A549 (cell line): ENCODE measurements at regions not wholly inside any gene's neighbourhood (a gene's known extent, or its start where the extent isn't known, plus 50 kb on each side); places are given as distances from the start of the nearest gene placed in this dataset.

ENCODE experiments used
- ATAC-seq, 2 experiments: fragments of 200-7000 bp in 1 of 2; fragments of >200 bp in 1 of 2; cut with Nextera tagmentation in 1 of 2; cut with Tn5 transposase in 1 of 2; 3 replicates each; pipeline versions ENCODE4 v1.8.0 to v1.9.1; 2018 to 2020; ENCODE audit warnings: mild to moderate bottlenecking in 1 of 2, moderate library complexity in 1 of 2
- CTCF ChIA-PET: fragments of 300-600 bp; sonication (Branson Sonifier 250); formaldehyde crosslinking; extraction: SDS; loops from one replicate; lab custom pipeline; 2021; ENCODE audit warnings: antibody characterized with exemption, inconsistent platforms; lab: Yijun Ruan, JAX
- POLR2A ChIA-PET: fragments of 350-600 bp; formaldehyde crosslinking; extraction: SDS; loops from one replicate; lab custom pipeline; 2021; ENCODE audit warnings: antibody characterized with exemption, inconsistent platforms; lab: Yijun Ruan, JAX
- DNase-seq, 2 experiments: peaks; one replicate each; pipeline versions ENCODE4 v3.0.0 to v3.0.0-alpha.2; 2011 to 2016; ENCODE audit warnings: low read depth in 1 of 2, low spot score in 1 of 2
- FAIRE-seq: peaks from 2 replicates; lab custom pipeline; 2011; peaks lifted over from hg19 to GRCh38; lab: Jason Lieb, UNC
- H3K27ac ChIP-seq, 2 experiments: fragments of >200 bp; sonication (Bioruptor Twin); formaldehyde crosslinking; 3 replicates each; pipeline ENCODE4 v1.5.1; 2016 to 2017
- H3K4me1 ChIP-seq: fragments of >200 bp; sonication (Bioruptor Twin); formaldehyde crosslinking; 3 replicates; pipeline ENCODE4 v1.6.1; 2016
- H3K4me2 ChIP-seq: fragments of >200 bp; sonication (Bioruptor Twin); formaldehyde crosslinking; 3 replicates; pipeline ENCODE4 v1.6.1; 2016
- H3K4me3 ChIP-seq: fragments of >200 bp; sonication (Bioruptor Twin); formaldehyde crosslinking; 3 replicates; pipeline ENCODE4 v1.5.1; 2016
- H3K9me3 ChIP-seq: fragments of >200 bp; sonication (Bioruptor Twin); formaldehyde crosslinking; 3 replicates; pipeline ENCODE4 v1.6.1; 2016
- BHLHE40 ChIP-seq: IDR thresholded peaks from 2 replicates; pipeline ENCODE4 v1.6.1; 2012; ENCODE audit warnings: low read depth, low read length, inconsistent platforms
- CHD2 ChIP-seq: fragments of 150-350 bp; IDR thresholded peaks from 2 replicates; pipeline ENCODE4 v1.6.1; 2014; ENCODE audit warnings: low read length; ENCODE audit not compliant: partially characterized antibody
- EHF ChIP-seq: fragments of 250-450 bp; sonication (Bioruptor Pico); IDR thresholded peaks from 2 replicates; pipeline ENCODE4 v1.5.0; 2020; ENCODE audit warnings: mild to moderate bottlenecking
- ESRRA ChIP-seq: fragments of 150-350 bp; IDR thresholded peaks from 2 replicates; pipeline ENCODE4 v1.6.1; 2014; ENCODE audit warnings: mild to moderate bottlenecking, low read length, borderline replicate concordance
- FOSL2 ChIP-seq, 2 experiments: fragments of 450-650 bp in 1 of 2; fragments of >200 bp in 1 of 2; sonication (Bioruptor Twin) in 1 of 2; formaldehyde crosslinking; IDR thresholded peaks; 2 replicates each; pipeline versions ENCODE4 v1.5.0 to v1.6.1; 2016 to 2020; ENCODE audit warnings: mild to moderate bottlenecking in 1 of 2, moderate library complexity in 1 of 2
- FOXS1 ChIP-seq: fragments of 250-450 bp; sonication (Bioruptor Pico); IDR thresholded peaks from 2 replicates; pipeline ENCODE4 v1.5.0; 2020; ENCODE audit warnings: mild to moderate bottlenecking, moderate library complexity
- HOXB13 ChIP-seq: fragments of 250-450 bp; sonication (Bioruptor Pico); IDR thresholded peaks from 2 replicates; pipeline ENCODE4 v1.5.0; 2020; ENCODE audit warnings: low read depth, mild to moderate bottlenecking, moderate library complexity
- HOXB5 ChIP-seq: fragments of 250-450 bp; sonication (Bioruptor Pico); IDR thresholded peaks from 2 replicates; pipeline ENCODE4 v1.5.0; 2020; ENCODE audit warnings: mild to moderate bottlenecking, moderate library complexity
- JUNB ChIP-seq: fragments of >200 bp; sonication (Bioruptor Twin); formaldehyde crosslinking; IDR thresholded peaks from 2 replicates; pipeline ENCODE4 v1.6.1; 2016
- MAFK ChIP-seq: fragments of 450-650 bp; IDR thresholded peaks from 2 replicates; pipeline ENCODE4 v1.6.1; 2014; ENCODE audit not compliant: partially characterized antibody
- MAZ ChIP-seq: fragments of 150-350 bp; IDR thresholded peaks from 2 replicates; pipeline ENCODE4 v1.6.1; 2014; ENCODE audit warnings: antibody characterized with exemption, low read depth, low read length, borderline replicate concordance
- MYC ChIP-seq: IDR thresholded peaks from 2 replicates; pipeline ENCODE4 v1.6.1; 2012; ENCODE audit warnings: mild to moderate bottlenecking, inconsistent platforms, low read length, improper control_type of control experiment, borderline replicate concordance
- NFE2L2 ChIP-seq: fragments of 150-350 bp; conservative IDR thresholded peaks from 2 replicates; pipeline ENCODE4 v1.6.1; 2014; ENCODE audit warnings: low read length
- RAD21 ChIP-seq, 2 experiments: fragments of >200 bp in 1 of 2; sonication (Bioruptor Twin) in 1 of 2; formaldehyde crosslinking in 1 of 2; IDR thresholded peaks in 1 of 2; conservative IDR thresholded peaks in 1 of 2; 2 replicates in 1 of 2; 3 replicates in 1 of 2; pipeline ENCODE4 v1.6.1; 2012 to 2018; ENCODE audit warnings: inconsistent platforms in 1 of 2
- TFCP2L1 ChIP-seq: fragments of 250-450 bp; sonication (Bioruptor Pico); IDR thresholded peaks from 2 replicates; pipeline ENCODE4 v1.5.0; 2021; ENCODE audit warnings: mild to moderate bottlenecking
- ZC3H11A ChIP-seq: fragments of 450-650 bp; IDR thresholded peaks from 2 replicates; pipeline ENCODE4 v1.6.1; 2014; ENCODE audit warnings: antibody characterized with exemption, mild to moderate bottlenecking
- ZNF302 ChIP-seq: fragments of 250-450 bp; sonication (Bioruptor Pico); IDR thresholded peaks from 2 replicates; pipeline ENCODE4 v1.9.0; 2021; ENCODE audit warnings: inconsistent platforms, mild to moderate bottlenecking, moderate library complexity
- WGBS: methylation state at CpG from one replicate; pipeline ENCODE4 v1.1.6; 2017; ENCODE audit errors: missing lambda C conversion rate; 5-methylcytosine and 5-hydroxymethylcytosine counted together
- TF ChIP-seq, protein P1 (sequence below): fragments of >200 bp; sonication (Bioruptor Twin); formaldehyde crosslinking; IDR thresholded peaks from 3 replicates; pipeline ENCODE4 v1.6.1; 2016
- TF ChIP-seq, protein P2 (sequence below): IDR thresholded peaks from 2 replicates; pipeline ENCODE4 v1.6.1; 2012
- TF ChIP-seq, protein P3 (sequence below): fragments of 200-600 bp; sonication (generic); IDR thresholded peaks from 2 replicates; pipeline ENCODE4 v1.6.1; 2016; ENCODE audit warnings: antibody characterized with exemption, mild to moderate bottlenecking, moderate library complexity

DNA sequence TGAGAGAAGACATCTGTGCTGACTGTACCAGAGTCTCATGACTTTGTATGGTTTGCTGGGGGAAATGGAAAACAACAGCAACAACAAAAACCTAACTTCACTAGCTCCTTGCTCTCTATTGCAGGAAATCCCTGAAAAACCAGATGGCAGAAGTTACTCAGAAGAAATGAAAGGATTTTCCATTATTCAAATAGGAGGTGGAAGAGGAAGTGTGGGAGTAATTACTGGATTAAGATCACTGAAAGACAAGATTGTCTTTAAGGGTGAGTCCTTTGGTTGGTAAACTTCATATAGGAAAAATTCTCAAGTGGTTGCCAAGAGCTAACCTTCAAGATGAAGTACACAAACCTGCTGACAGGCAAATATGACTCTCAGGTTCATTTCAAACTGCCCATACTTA lies 391.9 kb upstream of the ATP2B1 start:
- FAIRE-seq = no peak
- Histone ChIP-seq H3K4me1 (peaks cover 35% of the 10 kb centered on the region), H3K9me3 (no peaks in the 10 kb centered on the region), H3K4me2 (no peak overlapping the region), H3K27ac (peak overlapping the region; percentile 68 to 79; a peak in 4 of 6 replicates), H3K4me3 (no peak overlapping the region)
- no peak for ATAC-seq
- POLR2A ChIA-PET = no interaction called here
- TF ChIP-seq MAFK (peak; percentile 17), FOXS1 (CRISPR knock-in tag) (no peak)
- CTCF ChIA-PET = interaction anchor here (1.2 to 3.3 kb wide), 3 partner anchors 10 to 558 kb away, joined by 3 to 12 read pairs (median 5); no protein-coding TSS in a partner anchor
- no peak for DNase-seq

DNA sequence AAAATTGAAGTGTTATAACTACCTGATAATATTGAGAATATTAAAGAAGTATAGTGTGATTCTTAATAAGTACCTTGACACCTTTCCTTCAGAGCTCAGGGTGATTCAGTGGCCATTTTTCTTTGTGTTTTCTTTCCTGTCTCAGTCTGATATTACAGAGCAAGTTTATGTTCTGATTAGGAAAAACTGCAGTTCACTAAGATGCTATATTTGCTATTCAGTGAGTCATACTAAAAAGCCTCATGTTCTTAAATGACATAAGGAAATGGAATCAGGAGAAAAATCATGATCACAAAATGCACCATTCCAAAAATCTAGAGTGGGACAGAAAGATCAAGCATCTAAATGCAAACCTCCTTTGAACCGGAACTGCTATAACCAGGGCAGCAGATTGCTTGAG lies 390.6 kb upstream of the ATP2B1 start:
- H3K9me3 ChIP-seq = no peaks in the 10 kb centered on the region
- DNase-seq (peak in 1 of 2 experiments; percentile 63), ATAC-seq (peak; percentile 43 to 77; a peak in 4 of 6 replicates), FAIRE-seq (peak; percentile 18)
- ChIA-PET CTCF (no interaction called here), POLR2A (no interaction called here)
- H3K4me3 ChIP-seq = no peak overlapping the region
- TF ChIP-seq ZC3H11A (no peak), RAD21 (conservative IDR thresholded peaks at IDR 0.05 in 1 of 2, IDR thresholded peaks at IDR 0.05 in 1 of 2) (0 out of 5 replicates have a peak, but pooled peaks of 1 of the 2 experiments have one; percentile 14), FOSL2 (IDR thresholded peaks at IDR 0.05) (peak; percentile 35; the same call in 1 of the 2 replicates), FOSL2 (CRISPR knock-in tag; IDR thresholded peaks at IDR 0.05) (peak; percentile 79), BHLHE40 (no peak), CHD2 (no peak), JUNB (peak; percentile 55; the same call in 1 of the 2 replicates)
- H3K4me2 ChIP-seq = peak overlapping the region; percentile 43
- peak overlapping the region; percentile 68 to 79 for H3K27ac ChIP-seq
- WGBS = 70% methylated on average over 1 of the region's 1 CpG
- H3K4me1 ChIP-seq = peaks cover 28% of the 10 kb centered on the region

DNA sequence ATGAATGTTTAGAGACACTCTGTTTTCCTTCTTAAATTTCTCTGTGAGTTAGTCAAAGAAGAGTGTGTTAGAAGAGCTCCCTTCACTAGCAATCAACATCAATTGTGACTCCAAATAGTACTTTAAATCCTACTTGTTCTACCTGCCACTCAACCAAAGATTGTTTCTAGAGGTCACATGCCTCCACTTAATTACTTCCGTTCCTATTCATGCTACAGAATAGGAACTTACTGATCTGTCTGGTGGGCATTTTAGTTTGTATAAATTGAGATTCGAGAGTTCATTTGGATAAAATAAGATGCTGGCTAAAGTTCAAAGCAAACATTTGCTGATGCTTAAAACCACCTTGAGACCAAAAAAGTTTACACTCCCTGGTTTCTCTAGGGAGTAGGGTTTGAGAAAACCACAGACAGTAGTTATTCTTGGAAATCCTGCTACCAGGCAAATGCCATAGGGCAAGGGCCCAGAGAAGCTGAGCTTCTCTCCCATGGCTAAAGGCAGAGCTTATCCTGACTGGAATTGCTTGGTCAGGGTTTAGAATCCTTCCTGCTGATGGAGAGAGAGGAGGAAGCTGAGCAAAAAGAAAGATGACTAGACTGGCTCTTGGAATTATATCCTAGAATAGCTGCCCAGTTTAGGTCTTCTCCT lies 389.6 kb upstream of the ATP2B1 start:
- peaks cover 28% of the 10 kb centered on the region for H3K4me1 ChIP-seq
- 59% methylated on average over 2 of the region's 2 CpGs for WGBS
- no peak overlapping the region for H3K4me3 ChIP-seq
- TF ChIP-seq MAFK (no peak), MYC (no peak), ZNF302 (CRISPR knock-in tag) (no peak), TFCP2L1 (no peak), FOXS1 (CRISPR knock-in tag) (no peak), HOXB13 (CRISPR knock-in tag) (no peak), NFE2L2 (no peak), HOXB5 (CRISPR knock-in tag) (no peak), EHF (CRISPR knock-in tag) (no peak), MAZ (no peak), ESRRA (no peak)
- TF ChIP-seq, protein P1, sequence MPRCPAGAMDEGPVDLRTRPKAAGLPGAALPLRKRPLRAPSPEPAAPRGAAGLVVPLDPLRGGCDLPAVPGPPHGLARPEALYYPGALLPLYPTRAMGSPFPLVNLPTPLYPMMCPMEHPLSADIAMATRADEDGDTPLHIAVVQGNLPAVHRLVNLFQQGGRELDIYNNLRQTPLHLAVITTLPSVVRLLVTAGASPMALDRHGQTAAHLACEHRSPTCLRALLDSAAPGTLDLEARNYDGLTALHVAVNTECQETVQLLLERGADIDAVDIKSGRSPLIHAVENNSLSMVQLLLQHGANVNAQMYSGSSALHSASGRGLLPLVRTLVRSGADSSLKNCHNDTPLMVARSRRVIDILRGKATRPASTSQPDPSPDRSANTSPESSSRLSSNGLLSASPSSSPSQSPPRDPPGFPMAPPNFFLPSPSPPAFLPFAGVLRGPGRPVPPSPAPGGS = no peak
- TF ChIP-seq, protein P2, sequence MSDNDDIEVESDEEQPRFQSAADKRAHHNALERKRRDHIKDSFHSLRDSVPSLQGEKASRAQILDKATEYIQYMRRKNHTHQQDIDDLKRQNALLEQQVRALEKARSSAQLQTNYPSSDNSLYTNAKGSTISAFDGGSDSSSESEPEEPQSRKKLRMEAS = no peak
- TF ChIP-seq, protein P3, sequence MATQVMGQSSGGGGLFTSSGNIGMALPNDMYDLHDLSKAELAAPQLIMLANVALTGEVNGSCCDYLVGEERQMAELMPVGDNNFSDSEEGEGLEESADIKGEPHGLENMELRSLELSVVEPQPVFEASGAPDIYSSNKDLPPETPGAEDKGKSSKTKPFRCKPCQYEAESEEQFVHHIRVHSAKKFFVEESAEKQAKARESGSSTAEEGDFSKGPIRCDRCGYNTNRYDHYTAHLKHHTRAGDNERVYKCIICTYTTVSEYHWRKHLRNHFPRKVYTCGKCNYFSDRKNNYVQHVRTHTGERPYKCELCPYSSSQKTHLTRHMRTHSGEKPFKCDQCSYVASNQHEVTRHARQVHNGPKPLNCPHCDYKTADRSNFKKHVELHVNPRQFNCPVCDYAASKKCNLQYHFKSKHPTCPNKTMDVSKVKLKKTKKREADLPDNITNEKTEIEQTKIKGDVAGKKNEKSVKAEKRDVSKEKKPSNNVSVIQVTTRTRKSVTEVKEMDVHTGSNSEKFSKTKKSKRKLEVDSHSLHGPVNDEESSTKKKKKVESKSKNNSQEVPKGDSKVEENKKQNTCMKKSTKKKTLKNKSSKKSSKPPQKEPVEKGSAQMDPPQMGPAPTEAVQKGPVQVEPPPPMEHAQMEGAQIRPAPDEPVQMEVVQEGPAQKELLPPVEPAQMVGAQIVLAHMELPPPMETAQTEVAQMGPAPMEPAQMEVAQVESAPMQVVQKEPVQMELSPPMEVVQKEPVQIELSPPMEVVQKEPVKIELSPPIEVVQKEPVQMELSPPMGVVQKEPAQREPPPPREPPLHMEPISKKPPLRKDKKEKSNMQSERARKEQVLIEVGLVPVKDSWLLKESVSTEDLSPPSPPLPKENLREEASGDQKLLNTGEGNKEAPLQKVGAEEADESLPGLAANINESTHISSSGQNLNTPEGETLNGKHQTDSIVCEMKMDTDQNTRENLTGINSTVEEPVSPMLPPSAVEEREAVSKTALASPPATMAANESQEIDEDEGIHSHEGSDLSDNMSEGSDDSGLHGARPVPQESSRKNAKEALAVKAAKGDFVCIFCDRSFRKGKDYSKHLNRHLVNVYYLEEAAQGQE = no peak
- TF ChIP-seq, all 56 proteins: peak for 0
- peak overlapping the region; percentile 68 to 79 for H3K27ac ChIP-seq
- peak in 1 of 2 experiments; percentile 63; a peak in 3 of 6 replicates for ATAC-seq
- peak overlapping the region; percentile 43 for H3K4me2 ChIP-seq
- ChIA-PET CTCF (no interaction called here), POLR2A (no interaction called here)
- peak in 1 of 2 experiments; percentile 24 for DNase-seq
- no peak for FAIRE-seq
- H3K9me3 ChIP-seq = no peaks in the 10 kb centered on the region
